ENCODE measurements at regions not wholly inside any gene's neighbourhood (a gene's known extent, or its start where the extent isn't known, plus 50 kb on each side); places are given as distances from the start of the nearest gene placed in this dataset.

- TF ChIP-seq EZH2 (IDR thresholded peaks at IDR 0.05; ENCODE audit: borderline replicate concordance): no peak
- no peak for TF ChIP-seq CTCF (IDR thresholded peaks at IDR 0.05; ENCODE audit: poor library complexity)
- no peak for TF ChIP-seq EZH2phosphoT487 (IDR thresholded peaks at IDR 0.05; ENCODE audit: low read depth, severe bottlenecking, unreplicated experiment)
Measured at GRCh38 chr4:130985371-130985770, 1889.4 kb downstream of the C4orf33 start.

Measured in hepatocyte (in vitro differentiated cells).